ACHN (cell line): ENCODE measurements at regions not wholly inside any gene's neighbourhood (a gene's known extent, or its start where the extent isn't known, plus 50 kb on each side); places are given as distances from the start of the nearest gene placed in this dataset.
"Not testable (repeated sequence)": the region's sequence is repeated elsewhere in the genome, so short reads cannot be mapped to it uniquely, and the experiment has no call there.

Experiments used
- DNase-seq: peaks from one replicate; pipeline ENCODE4 v3.0.0-alpha.2; 2015
- in situ Hi-C: cut with HindIII; loops from 2 replicates; pipeline ENCODE4 v1.10.0; 2017; ENCODE audit warnings: low sequenced_read_pairs, low pct_ligation_motif_present, low pct_unique_long_range_greater_than_20kb

DNA sequence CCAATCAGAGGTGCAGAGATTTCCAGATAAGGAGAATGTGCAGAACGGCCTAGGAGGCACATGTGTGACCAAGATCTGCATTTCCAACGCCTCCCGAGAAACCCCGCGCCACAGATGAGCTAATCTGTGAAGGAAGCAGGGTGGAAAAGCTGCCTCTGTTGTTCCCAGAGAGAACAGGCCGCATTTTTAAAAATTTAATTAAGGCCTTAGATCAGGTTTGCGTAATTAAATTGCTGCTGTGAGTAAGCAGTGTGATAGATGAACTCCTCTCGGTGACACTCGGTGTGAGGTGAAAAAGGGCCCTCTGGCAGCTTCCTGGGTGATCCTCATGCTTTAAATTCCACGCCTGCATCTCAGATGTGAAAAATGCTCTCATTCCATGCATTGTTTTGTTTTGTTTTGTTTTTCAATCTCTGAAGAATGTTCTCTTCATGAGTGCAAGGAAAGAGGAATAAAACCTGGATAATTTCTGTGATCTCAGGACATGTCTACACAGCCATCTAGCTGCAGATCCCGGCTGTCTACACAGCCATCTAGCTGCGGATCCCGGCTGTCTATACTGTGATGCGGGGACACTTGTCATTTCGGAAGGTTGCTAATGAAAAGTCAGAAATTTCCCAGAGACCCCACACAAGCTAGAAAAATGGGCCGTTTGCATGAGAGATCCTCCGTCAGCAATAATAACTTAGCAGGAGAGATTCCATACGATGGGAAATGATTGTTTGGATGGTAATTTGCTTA lies 1398.9 kb downstream of the BRD1 start:
- in situ Hi-C loops = no loop called here
- no peak for DNase-seq

DNA sequence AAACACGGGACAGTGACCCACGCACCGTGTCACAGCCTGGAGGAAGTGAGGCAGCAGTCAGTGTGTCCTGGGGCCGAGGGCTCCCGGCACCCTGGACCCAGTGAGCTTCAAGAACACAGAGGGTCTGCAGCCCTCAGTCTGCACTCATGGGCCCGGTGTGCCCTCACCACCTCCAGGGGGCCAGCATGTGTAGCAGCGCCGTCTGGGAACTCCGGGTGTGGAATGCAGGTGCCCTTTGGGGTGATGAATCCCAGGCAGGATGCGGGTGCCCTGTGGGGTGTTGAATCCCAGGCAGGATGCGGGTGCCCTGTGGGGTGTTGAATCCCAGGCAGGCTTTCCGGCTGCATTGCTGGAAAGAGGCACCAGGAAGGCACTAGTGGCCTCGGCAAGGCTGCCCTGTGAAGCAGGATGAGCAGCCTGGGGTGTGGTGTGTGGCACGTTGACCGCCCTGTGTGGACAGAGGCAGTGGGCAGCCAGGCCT lies 1399.9 kb downstream of the BRD1 start:
- DNase-seq = no peak
- in situ Hi-C loops = no loop called here

DNA sequence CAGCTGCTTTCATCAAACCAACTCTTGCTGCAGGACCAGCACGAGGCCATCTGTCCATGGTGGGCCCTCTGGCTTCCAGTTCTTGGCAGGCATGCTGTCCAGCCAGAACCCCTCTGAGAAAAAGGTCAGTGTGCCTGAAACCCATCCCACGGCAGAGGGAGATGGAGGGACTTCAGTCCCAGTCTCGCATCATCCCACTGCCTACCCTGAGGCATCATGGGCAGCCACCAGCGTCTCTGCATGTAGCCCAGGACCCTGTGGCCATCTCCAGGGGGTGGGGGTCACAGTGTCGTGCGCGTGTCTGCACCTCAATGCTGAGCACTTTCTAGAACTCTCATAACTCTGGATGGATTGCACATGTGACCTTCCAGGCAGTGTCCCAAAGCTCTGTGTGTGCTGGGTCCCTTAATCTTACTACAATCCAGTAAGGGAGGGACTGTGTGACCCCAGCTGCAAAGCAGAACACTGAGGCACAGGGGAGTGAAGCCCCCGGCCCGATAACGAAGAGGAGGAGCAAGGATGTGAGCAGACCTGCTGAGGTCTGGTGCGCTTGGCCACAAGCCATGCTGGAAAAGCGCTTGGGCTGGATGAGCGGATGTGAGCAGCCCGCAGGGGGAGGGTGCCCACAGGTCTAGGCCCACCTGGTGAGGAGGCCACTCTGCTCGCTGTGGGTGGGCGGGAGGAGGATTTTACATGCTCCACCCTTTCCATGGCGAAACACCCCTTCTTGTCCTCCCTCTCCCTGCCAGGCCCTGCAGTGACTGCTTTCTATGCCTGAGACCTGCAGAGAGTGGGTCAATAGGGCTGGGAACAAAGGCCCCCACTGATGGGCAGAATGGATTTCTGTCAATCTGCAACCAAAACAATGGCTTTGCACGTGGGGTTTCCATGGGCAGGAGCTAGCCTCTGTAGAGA lies 1401.0 kb downstream of the BRD1 start:
- in situ Hi-C loops = no loop called here
- no peak for DNase-seq

DNA sequence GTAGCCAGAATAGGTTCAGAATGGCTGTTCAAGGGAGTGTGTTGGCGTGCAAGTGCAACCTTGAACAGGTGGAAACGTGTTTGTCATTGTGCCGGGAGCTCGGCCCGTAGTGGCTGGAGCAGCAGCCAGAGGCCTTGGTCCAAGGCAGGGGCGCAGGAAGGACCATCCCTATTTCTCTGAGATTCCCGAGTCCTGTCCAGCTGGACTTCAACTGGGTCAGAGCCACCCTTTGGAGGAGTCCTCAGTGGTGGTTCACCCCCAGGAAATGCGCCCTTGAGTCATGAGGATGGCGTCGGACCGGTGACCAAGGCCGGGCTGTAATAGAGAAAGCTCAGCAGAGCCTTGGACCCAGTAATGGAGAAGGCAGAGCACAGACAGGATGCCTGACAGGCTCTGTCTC lies 1402.0 kb downstream of the BRD1 start:
- in situ Hi-C loops = no loop called here
- no peak for DNase-seq

DNA sequence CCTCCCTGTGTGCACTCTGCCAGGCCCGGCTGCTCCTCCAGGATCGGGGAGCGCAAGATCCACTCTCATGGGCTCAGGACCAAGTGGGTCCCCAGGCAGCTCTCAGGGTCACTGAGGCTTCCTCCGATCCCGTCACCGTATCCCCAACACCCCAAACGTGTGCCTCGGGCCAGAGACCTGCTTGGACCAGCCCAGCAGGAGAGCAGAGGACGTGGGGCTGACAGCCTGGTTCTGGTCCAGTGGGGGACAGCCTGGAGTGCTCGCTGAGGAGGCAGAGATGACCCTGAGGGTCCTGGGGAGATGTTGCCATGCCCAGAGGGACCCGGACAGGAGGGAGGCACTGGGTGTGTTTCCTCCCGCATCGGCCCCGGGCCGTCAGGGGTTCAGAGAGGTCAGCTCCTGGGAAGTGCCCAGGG lies 1402.6 kb downstream of the BRD1 start:
- DNase-seq = no peak
- in situ Hi-C loops = no loop called here

DNA sequence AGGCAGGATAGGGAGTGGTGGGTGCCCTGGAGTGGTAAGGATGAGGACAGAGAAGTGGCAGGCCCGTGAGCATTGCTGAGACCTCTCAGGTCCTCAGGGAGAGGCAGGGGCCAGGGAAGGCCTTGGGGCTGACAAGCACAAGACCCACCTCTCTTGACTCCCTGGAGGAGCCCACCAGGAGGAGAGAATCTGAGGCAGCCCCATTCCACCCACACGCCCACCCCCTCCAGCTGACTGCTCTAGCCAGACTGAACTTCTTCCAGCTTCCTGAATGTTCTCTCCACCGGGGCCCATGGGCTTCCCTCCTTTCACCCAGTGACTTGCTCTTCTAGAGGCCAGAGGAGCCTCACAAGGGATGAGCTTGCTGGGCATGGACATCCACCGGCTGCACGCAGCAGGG lies 1403.0 kb downstream of the BRD1 start:
- in situ Hi-C loops = no loop called here

DNA sequence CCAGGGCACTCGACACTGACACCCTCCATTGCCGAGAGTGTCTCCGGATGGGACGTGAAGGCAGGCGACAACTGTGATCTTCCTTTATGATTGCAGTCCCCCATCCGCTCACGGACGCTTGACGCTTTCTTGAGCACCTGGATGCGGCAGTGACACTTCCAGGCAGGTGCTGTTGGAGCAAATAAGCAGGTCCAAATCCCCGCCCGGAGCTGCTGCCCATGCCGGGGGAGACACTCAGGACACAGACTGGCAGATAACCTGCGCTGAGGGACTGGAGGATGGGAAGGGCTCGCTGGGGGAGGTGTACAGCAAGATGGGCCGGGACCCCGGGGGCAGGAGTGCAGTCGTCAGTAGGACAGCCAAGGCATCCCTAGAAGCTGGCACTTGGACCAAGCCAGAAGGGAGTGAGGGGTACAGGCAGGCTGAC lies 1403.5 kb downstream of the BRD1 start:
- DNase-seq = no peak
- in situ Hi-C loops = no loop called here

More for the DNA sequence above, 1403.0 kb downstream of the BRD1 start:
- no peak for DNase-seq

DNA sequence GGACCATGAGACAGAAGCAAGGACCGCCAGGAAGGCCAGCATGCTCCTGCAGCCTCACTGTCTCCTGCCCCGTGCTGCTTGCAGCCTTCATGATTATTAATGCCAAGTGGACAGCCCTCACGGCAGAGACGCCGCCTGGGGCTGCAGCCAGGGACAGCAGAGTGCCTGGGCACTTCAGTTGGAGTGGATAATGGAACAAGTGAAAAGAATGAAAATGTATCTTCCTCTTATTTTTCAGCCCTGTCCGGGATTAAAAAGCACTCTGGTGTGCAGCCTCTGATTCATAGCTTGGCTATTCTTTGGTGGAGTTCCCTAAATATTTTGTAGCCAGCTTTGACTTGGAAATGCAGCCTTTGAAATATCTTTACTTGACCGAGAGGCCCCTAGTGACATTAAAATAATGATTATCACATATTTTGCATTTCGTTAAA lies 1404.2 kb downstream of the BRD1 start:
- DNase-seq = no peak
- in situ Hi-C loops = no loop called here

DNA sequence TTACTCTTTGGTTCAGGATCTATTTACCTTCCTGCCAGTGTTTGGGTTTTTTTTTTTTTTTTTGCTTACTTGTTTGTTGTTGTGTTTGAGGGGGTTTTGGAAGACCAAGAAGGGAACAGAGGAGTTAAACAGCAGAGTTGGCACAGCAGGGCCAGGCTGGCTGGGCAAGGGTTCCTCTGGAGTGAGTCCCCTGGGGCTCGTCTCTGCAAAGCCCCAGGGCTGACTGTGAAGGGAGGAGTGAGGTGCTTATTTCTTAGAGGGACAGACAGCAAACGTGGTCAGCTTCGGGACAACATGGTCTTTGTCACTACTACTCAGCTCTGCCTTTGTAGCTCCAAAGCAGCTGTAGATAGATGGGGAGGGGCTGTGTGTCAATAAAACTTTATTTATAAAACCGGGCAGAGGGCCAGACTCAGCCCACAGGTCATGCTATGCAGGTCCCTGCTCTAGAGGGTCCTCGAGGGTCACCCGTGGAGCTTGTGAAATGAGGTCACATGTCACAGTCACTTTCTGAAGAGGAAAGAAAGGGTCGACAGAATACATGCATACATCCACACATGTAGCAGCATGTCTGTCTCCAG lies 1404.7 kb downstream of the BRD1 start:
- in situ Hi-C loops = no loop called here
- no peak for DNase-seq

DNA sequence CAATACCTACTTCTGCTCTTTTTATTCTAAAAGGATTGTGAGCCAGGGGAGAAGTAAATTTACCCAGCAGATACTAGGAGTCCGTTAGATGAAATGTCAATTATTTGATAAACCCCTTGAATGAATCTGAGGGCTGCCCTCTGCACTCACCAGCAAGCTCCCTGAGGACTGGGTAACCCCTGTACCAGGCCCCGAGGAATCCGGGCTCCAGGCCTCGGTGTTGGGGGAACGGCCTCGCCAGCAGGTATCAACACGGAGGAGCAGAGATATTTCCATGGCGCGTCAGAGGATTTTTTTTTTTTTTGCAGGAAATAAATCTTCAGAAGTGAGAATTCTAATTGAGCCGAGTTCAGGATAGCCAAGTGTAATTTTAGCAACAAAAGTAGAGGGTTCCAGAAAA lies 1408.8 kb downstream of the BRD1 start:
- DNase-seq = no peak
- in situ Hi-C loops = no loop called here

DNA sequence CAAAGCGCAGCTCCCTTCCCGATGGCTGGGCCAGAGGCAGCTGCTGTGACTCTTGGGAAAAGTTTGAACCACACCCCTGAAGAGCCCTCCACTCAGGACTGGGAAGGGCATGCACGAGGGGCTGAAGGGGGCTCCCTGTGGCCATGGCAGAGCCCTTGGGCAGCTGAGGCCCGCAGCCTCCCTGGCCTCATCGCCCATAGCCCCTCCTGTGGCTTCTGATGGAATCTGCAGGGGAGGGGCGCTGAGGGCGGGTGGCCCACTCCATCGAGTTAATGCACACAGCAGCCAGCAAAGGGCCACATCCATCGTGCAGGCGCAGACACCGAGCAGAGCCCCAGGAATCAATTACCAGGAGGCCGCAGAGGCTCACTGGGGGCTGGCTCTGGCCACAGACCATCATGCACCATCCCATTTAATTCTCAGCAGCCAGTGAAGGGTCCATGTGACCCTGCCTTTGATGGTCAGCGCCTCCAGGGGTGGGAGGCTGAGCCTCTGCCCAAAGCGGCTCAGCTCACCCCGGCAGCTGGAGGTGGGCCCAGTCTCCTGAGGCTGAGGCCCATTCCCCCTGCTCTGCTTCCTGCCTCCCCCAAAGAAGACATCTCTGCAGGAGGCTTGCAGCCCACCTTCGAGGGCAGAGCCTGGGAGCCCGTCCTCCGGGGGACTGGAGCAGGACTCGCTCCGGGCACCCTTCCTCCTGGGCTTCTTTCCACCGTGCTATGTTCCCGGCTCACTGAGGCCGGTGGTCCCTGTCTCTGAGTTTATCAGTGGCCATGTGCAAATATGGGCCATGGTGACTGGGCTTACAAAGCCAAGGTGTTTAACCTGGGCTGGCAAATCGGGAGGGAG lies 1410.2 kb downstream of the BRD1 start:
- no peak for DNase-seq
- in situ Hi-C loops = no loop called here

DNA sequence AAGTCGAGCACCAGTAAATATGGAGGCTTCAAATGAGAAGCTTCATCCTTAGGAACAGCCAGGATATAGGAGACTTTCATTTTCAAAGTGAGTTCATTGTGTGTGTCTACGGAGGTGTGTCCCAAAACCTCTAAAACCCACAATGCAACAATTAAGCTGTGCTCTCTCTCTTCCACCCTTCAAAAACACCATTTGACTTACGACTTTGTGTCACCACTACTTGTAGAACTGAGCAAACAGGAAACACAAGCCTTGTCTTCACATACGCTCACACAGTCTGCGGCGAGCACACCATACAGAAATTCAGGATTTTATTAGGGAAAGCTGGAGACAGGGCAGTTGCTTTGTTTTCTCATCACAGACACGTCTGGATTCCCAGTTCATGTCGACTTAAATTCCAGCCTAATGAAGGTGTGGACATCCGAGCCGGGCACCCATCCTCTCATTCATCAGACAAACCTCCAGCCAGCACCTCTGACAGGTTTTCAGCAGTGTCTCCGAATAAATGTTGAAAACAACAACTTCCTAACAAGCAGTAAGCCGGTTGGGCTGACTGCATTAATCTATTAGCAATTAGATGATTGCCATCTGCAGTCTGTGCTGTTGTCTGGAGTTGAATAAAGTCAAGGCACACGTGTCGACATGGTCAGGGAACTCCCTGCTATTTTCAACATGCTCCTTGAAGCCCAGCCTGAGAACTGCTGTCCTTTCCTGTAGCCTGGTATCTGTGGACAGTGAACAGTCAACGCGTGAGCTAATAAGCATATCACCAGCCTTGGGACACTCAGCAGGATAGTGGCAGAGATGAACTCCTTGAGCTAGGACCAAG lies 1411.1 kb downstream of the BRD1 start:
- no peak for DNase-seq
- in situ Hi-C loops = no loop called here

DNA sequence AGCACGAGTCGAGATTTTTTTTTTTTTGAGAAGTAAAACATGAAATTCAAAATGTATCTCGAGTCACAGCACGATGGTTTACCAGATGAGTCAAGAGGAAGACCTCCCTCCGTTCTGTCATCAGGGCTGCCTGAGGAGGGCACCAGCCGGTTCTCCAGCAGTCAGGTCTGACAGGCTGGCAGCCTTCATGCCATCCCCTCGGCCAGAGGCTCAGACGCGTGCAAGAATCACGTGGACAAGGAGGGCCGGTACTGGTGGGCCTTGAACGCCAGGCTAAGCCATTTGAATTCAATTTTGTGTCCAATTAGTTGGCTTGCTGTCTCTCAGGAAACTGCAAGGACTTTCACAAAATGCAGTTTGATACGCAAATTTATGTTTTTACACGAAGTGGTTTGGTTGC lies 1412.2 kb downstream of the BRD1 start:
- in situ Hi-C loops = no loop called here
- DNase-seq = no peak

DNA sequence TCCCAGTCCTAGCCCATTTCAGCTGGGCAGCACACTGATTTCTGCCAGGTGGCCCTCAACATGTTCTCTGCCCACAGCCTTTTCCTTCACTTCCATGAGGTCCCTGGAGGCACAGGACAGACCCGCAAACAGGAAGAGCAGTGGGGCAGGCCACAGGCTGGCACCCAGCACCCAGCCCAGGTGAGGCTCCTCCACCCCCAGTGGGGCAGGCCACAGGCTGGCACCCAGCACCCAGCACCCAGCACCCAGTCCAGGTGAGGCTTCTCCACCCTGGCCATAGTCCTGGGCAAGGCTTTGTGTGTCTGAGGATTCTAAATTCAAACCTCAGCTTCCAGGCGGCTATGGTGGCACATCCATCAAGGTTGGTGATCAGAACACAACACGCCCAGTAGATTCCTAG lies 1413.0 kb downstream of the BRD1 start:
- in situ Hi-C loops = no loop called here
- DNase-seq = no peak

DNA sequence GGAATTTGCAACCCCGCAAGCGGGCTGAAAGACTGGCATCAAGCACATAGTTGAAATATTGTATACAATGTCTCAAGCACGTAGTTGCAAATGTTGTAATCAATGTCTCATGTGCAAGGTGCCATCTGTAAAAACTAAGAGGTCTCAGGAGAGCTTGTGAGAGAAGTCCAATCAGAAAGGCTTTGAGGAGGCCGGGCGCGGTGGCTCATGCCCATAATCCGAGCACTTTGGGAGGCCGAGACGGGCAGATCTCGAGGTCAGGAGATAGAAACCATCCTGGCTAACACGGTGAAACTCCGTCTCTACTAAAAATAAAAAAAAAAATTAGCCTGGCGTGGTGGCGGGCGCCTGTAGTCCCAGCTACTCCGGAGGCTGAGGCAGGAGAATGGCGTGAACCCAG lies 1414.7 kb downstream of the BRD1 start:
- DNase-seq, in situ Hi-C loops: not testable (repeated sequence)

DNA sequence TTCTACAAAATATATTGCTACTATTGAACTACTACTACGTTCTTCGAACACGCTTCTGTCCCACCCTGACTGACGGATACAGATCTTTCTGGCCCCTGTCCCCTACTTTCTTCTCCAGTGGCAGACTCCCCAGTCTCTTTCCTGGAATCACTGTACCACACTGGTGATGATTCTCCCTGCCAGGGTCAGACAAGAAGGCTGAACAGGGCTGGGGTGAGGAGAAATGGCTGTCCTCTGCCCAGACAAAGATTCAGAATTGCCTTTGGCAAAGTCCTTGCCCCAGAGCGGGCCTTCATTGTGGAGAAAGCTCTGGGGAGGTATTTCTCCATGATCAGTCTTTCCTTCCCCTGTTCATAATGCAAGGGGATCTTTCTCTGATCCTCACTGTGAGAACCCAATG lies 1417.1 kb downstream of the BRD1 start:
- DNase-seq = no peak
- in situ Hi-C loops = no loop called here

DNA sequence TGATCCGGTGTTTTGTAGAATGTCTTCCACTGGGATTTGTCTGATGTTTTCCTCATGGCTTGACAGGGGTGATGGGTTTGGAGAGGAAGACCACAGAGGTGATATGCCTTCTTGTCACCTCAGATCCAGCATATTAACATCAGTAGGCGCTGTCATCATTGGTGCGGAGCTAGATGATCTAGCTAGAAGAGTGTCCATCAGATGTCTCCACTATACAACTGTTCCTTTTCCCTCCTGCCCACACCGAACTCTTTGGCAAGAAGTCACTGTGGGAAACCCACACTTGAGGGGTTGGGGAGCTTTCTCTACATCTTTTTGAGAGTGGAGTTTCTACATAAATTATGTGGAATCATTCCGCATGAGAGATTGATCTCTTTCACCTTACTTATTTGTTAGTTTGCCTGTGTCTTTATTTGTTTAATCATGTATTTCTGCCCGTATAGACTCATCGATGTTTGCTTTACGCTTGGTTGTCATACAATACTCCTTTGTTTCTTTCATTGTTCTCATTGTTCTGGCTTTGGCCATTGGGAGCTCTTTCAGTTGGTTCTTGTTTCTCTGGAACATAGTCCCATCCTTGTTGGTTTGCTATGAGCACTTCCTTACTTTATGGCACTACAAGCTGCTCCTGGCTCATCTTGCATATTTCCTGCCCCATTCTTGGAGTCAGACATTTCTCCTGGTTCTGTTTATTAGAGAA lies 1420.3 kb downstream of the BRD1 start:
- DNase-seq = no peak
- in situ Hi-C loops = no loop called here
